H1 (cell line): ENCODE measurements at regions not wholly inside any gene's neighbourhood (a gene's known extent, or its start where the extent isn't known, plus 50 kb on each side); places are given as distances from the start of the nearest gene placed in this dataset.

Experiments used
- ASH2L ChIP-seq: fragments of 200-600, 300-600 bp; sonication (generic); IDR thresholded peaks from one replicate; pipeline ENCODE4 v1.7.1; 2017; ENCODE audit warnings: low read length
- CBX5 ChIP-seq: fragments of 300-800, 300-1000 bp; sonication (generic); IDR thresholded peaks from 2 replicates; pipeline ENCODE4 v1.7.1; 2016; ENCODE audit warnings: antibody characterized with exemption, low read length, low read depth
- CEBPB ChIP-seq: IDR thresholded peaks from 2 replicates; pipeline ENCODE4 v1.6.1; 2012; ENCODE audit warnings: low read depth, low read length
- CTCF ChIP-seq, 3 experiments: IDR thresholded peaks; 1 replicate in 2 of 3; 2 replicates in 1 of 3; pipeline versions ENCODE4 v1.5.1 to v1.6.1; 2011; ENCODE audit warnings: low read length in 3 of 3, mild to moderate bottlenecking in 3 of 3, inconsistent platforms in 2 of 3, low read depth in 1 of 3, moderate library complexity in 1 of 3; ENCODE audit not compliant: insufficient read depth in 1 of 3; ENCODE audit errors: control extremely low read depth in 1 of 3
- EGR1 ChIP-seq: IDR thresholded peaks from 2 replicates; pipeline ENCODE4 v1.6.1; 2011; ENCODE audit warnings: low read depth, low read length, borderline replicate concordance
- EP300 ChIP-seq, 2 experiments: IDR thresholded peaks; 1 replicate in 1 of 2; 2 replicates in 1 of 2; pipeline ENCODE4 v1.6.1; 2011 to 2012; ENCODE audit warnings: low read depth in 2 of 2, low read length in 2 of 2, mild to moderate bottlenecking in 2 of 2, borderline replicate concordance in 1 of 2, inconsistent platforms in 1 of 2, moderate library complexity in 1 of 2
- EZH2 ChIP-seq: fragments of 200-600 bp; sonication (generic); IDR thresholded peaks from 2 replicates; pipeline ENCODE4 v1.7.1; 2012; ENCODE audit warnings: low read depth, mild to moderate bottlenecking, moderate library complexity, low read length, inconsistent platforms; ENCODE audit not compliant: severe bottlenecking
- FOSL1 ChIP-seq: IDR thresholded peaks from 2 replicates; pipeline ENCODE4 v1.6.1; 2011; ENCODE audit warnings: mild to moderate bottlenecking, low read depth, low read length, moderate library complexity; ENCODE audit not compliant: insufficient read depth
- HDAC2 ChIP-seq, 2 experiments: fragments of 300-600 bp in 1 of 2; sonication (generic) in 1 of 2; IDR thresholded peaks; 2 replicates each; pipeline ENCODE4 v1.6.1; 2011 to 2012; ENCODE audit warnings: low read depth in 2 of 2, low read length in 2 of 2, mild to moderate bottlenecking in 2 of 2, moderate library complexity in 2 of 2, borderline replicate concordance in 1 of 2, inconsistent platforms in 1 of 2
- MAX ChIP-seq: IDR thresholded peaks from 2 replicates; pipeline ENCODE4 v1.6.1; 2012; ENCODE audit warnings: inconsistent platforms
- POLR2A ChIP-seq, 2 experiments: IDR thresholded peaks; 1 replicate in 1 of 2; 2 replicates in 1 of 2; pipeline ENCODE4 v1.6.1; 2011; ENCODE audit warnings: low read depth in 2 of 2, low read length in 2 of 2, mild to moderate bottlenecking in 2 of 2; ENCODE audit errors: control extremely low read depth in 1 of 2
- SRF ChIP-seq: IDR thresholded peaks from 2 replicates; pipeline ENCODE4 v1.6.1; 2011; ENCODE audit warnings: mild to moderate bottlenecking, low read depth, low read length, moderate library complexity
- TAF1 ChIP-seq: IDR thresholded peaks from 2 replicates; pipeline ENCODE4 v1.6.1; 2011; ENCODE audit warnings: mild to moderate bottlenecking, low read depth, low read length
- TCF12 ChIP-seq: IDR thresholded peaks from 2 replicates; pipeline ENCODE4 v1.6.1; 2011; ENCODE audit warnings: low read depth, mild to moderate bottlenecking, low read length

GRCh38 chr12:86834217-86834616 lies 578.0 kb upstream of the MGAT4C start:
- TF ChIP-seq POLR2A (IDR thresholded peaks at IDR 0.05; ENCODE audit: control extremely low read depth in 1 of 2, low read depth in 2 of 2, low read length in 2 of 2), result no peak
- no peak for TF ChIP-seq MAX
- TF ChIP-seq TAF1, result no peak
- no peak for TF ChIP-seq CEBPB
- TF ChIP-seq CTCF (IDR thresholded peaks at IDR 0.05; ENCODE audit: control extremely low read depth in 1 of 3, insufficient read depth in 1 of 3, low read depth in 1 of 3, low read length in 3 of 3), result no peak
- TF ChIP-seq EZH2, result no peak
- no peak for TF ChIP-seq TCF12
- TF ChIP-seq EGR1, result no peak
- no peak for TF ChIP-seq FOSL1
- no peak for TF ChIP-seq SRF
- no peak for TF ChIP-seq EP300 (IDR thresholded peaks at IDR 0.05; ENCODE audit: borderline replicate concordance in 1 of 2, low read depth in 2 of 2, low read length in 2 of 2)
- no peak for TF ChIP-seq ASH2L
- no peak for TF ChIP-seq HDAC2 (IDR thresholded peaks at IDR 0.05; ENCODE audit: borderline replicate concordance in 1 of 2, low read depth in 2 of 2, low read length in 2 of 2)
- TF ChIP-seq CBX5, result no peak
